K562 (cell line): ENCODE measurements at regions not wholly inside any gene's neighbourhood (a gene's known extent, or its start where the extent isn't known, plus 50 kb on each side); places are given as distances from the start of the nearest gene placed in this dataset.

Experiments used
- CTCF ChIP-seq, 3 experiments: IDR thresholded peaks in 2 of 3; conservative IDR thresholded peaks in 1 of 3; 2 replicates each; pipeline ENCODE4 v1.5.1; 2011 to 2012; ENCODE audit warnings: low read length in 3 of 3, mild to moderate bottlenecking in 3 of 3, control low read depth in 2 of 3, improper control_type of control experiment in 1 of 3, inconsistent platforms in 1 of 3, low read depth in 1 of 3, mixed read lengths in 1 of 3, moderate library complexity in 1 of 3; ENCODE audit not compliant: insufficient read depth in 2 of 3
- POLR2A ChIP-seq: fragments of 450-650 bp; conservative IDR thresholded peaks from 2 replicates; pipeline ENCODE4 v1.6.1; 2016

- TF ChIP-seq CTCF (IDR thresholded peaks at IDR 0.05 in 2 of 3, conservative IDR thresholded peaks at IDR 0.05 in 1 of 3; ENCODE audit: insufficient read depth in 2 of 3, low read depth in 1 of 3, low read length in 3 of 3) (no peak), POLR2A (no peak)
Measured at GRCh38 chr18:69282371-69282770, 118.3 kb upstream of the DOK6 start.
